ENCODE measurements at regions not wholly inside any gene's neighbourhood (a gene's known extent, or its start where the extent isn't known, plus 50 kb on each side); places are given as distances from the start of the nearest gene placed in this dataset.
A peak's percentile ranks its signal among the peaks of the same experiment; 100 is the strongest.

DNA sequence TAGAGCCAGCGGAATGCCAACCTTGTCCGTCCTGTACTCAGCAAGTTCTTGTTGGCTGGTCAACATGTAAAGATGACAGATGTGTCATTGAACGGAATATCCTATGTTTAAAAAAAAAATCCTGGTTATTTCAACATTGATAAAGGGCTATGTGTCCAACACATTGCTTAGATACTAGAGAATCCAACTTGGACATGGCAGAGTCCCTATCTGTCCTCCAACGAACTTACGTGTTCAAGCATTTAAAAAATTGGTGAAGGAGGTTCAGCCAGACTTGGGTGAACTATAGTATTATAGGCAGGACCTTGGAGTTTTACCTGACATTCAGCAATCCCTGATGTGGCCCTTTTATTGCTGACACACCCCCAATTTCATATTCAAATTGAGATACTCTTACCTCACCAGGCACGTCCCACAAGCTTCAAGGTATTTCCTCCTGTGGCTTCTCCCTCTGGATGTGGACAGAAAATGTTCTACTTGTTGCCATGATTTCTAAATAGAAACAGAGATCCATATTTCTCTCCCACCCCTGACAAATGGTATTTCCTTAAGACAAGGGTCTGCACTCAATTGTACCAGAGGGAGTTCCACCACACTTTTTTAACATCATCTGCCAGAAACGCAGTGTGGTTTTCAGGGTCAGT is 207.7 kb upstream of the TPM1 start:
- DNase-seq (ENCODE audit: low read depth): no peak

DNA sequence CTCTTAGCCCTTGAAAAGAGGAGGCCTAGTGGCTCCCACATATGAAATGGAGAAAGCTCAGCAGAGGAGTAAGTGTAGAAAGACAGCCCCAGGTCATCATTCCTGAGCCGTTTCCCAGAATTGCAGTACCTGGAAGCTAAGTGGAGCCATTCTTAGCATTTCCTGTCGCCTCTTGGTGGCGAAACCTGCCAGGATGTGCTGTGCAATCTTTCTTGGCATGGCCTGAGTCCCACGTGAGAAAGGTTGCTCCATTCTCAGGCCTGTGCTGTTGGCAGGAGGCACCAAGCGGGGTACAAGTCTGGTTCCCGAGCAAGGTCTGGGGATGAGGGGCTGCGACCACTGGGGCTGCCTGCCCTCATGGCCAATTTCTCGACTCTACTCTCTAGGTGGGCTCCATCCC is 207.2 kb upstream of the TPM1 start:
- no peak for DNase-seq (ENCODE audit: low read depth)

DNA sequence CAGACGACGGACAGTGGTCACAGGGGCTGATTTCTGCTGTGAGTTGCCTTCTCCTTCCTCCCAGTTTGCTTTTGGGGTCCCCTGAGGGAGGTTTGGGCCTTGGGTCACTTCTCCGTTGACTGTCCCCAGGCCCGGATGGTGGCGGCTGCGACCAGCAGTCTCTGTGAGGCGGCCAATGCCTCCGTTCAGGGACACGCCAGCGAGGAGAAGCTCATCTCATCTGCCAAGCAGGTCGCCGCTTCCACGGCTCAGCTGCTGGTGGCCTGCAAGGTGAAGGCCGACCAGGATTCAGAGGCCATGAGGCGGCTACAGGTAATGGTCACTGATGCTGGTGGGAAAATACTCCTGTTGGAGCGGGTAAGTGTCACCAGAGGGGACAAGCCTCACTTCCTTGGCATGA is 206.8 kb upstream of the TPM1 start:
- DNase-seq (ENCODE audit: low read depth): no peak

DNA sequence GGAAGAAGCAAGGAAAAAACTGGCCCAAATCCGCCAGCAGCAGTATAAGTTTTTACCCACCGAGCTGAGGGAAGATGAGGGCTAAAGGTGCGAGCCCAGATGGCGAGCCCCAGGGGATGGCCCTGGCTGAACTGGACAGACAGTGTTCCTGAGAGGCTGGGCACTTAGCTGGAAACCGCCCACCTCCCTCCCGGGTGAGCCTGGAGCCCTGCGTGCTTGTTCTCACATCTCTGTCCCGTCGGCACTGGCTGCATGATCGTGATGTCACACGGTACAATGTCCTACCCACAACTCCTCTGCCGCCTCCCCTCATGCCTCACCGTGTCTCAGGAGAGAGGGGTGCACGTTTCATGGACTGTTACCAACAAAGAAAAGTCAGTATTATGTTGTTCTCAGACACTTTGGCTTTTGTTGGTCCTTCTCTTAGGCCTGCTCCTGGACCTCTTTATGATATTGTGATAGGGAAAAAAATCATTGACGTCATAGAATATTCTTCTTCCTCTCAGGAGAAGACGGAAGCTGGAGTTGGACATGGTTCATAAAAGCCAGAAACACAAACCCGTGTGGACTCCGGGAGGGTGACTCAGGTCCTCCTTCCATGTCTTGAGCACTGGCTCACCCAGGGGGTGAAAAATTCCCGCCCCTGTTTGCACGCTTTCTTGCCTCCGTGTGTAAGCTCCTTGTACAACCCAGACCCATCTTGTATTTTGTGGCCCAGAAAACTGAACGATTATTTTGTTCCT is 201.8 kb upstream of the TPM1 start:
- DNase-seq (ENCODE audit: low read depth): no peak

DNA sequence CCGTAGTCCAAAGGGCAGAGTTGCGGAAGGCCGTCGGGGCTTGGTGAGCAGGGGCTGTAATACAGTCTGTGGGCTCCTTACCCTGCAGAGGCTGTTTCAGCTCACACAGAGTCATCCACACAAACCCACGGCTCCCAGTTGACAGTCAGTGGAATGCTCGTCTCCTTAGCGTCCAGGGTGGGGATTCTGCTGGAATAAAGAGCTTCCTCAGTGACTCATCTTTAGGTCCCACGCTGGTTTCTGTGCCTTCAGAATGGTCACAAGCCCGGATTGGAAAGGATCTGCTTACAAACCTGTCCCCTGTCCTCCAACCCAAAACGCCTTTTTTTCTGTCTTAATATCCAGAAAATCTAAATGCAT is 201.3 kb upstream of the TPM1 start:
- DNase-seq (ENCODE audit: low read depth): peak; percentile 39

DNA sequence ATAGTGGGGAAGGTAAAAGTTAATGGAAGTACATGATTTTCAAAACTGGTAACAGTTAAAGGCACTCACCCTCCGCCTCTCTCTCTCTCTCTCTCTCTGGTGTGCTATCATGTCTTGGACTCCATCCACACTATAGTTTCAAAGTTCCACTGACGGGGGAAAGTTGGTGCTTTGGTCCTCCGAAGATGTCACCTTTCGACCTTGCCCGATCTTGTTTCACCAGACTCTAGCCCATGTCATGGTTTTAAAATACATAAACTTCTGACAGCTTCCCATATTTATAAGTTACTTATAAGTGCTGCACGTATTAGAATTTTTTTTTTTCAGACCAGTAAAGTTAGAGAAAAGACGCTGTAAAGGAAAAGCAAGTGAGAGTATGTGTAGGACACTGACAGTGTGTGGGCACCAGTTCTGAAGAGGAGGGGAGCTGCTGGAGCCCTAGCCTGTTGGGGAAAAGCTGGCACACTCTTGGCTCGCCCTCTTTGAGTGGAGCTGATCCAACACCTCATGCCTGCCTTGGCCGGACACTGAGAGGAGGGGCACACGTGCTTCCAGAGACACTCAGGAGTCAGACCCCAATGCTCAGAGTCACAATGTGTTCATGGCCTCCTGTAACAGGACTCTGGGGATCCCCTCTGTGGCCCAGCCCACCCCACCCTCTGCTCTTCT is 200.5 kb upstream of the TPM1 start:
- DNase-seq (ENCODE audit: low read depth): no peak

DNA sequence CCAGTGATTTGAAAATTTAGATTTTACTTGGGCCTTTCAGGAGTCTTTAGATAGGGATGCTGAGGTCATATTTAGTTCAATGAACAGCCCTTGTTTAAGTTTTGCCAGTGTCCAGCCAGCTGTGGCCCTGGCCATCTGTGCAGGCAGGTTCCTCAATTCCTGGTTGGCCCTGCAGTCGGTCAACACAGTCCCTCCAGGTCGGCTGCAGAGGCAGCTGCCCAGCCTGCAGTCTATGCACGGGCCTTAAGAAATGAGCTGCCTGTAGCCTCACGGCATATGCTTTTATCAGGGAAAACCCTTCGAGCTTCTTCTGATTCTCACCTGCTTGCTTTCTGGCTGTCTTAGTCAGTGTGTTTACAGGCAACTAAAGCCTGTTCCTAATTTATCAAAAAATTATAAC is 199.2 kb upstream of the TPM1 start:
- DNase-seq (ENCODE audit: low read depth): no peak

DNA sequence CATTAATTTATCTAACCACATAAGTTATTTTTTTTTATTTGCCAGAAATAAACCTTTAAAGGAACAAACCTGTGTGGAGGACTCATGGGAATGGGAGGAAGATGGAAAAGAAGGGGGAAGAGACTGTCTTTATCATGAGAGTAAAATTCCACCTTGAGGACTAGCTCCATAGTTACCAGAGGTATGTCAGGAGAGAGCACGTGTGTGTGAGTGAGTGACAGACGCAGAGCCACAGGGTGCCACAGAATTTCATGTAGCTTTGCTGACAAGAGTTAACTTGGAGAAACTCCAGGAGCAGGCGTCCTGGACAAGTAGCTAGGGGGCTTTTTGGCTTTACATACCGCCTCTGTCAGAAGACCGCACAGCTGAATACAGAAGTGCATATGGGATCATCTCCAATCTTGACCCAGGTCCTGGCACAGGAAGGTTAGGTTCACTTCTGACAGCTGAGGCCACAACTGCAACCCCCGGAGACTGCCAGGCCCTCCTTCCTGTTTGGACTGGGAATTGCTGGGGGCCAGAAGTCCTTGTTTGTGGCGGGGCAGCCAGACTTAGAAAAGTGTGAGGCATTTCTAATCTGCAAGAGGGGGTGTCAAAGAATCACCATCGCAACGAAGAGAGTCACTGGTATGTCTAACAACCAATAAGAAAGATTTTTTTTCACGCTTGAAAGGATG is 197.8 kb upstream of the TPM1 start:
- no peak for DNase-seq (ENCODE audit: low read depth)

DNA sequence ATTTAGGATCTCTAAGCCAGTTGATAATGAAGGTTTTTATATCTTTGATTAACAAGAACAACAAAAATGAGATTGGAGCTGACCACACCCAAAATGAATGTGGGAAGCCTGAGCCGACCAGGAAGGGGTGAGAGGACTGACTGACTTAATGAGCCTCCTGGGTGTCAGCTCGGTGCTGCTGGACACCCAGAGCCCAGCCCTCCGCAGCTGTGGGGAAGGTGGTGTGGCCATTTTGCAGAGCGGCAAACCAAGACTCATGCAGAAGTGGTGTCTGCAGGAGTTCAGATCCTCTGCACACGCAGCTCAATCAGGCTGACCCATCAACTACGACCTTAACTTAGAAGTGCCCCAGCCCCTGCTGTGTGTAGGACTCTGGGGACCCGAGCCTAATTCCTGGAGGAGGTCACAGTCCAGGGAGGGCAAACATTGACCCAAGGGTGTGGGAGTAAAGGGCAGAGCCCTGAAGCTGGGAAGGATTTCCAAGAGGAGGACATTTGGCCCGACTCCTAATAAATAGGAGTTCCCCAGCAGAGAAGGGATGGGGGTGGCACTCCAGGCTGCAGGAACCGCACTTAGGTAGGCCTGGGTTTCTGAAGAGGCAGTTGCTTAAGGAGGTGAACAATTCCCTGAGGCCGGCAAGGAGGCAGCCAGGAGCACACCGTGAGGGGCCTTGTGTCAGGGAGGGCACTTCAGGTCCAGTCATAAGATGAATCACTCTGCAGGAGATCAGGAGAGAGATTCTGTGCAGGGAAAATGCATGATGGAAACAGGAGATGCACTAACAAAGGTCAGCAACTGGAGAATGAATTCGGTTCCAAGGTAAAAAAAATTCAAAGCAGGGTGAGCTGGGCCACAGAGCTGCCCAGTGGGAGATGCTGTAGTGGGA is 197.1 kb upstream of the TPM1 start:
- peak; percentile 91 for DNase-seq (ENCODE audit: low read depth)

DNA sequence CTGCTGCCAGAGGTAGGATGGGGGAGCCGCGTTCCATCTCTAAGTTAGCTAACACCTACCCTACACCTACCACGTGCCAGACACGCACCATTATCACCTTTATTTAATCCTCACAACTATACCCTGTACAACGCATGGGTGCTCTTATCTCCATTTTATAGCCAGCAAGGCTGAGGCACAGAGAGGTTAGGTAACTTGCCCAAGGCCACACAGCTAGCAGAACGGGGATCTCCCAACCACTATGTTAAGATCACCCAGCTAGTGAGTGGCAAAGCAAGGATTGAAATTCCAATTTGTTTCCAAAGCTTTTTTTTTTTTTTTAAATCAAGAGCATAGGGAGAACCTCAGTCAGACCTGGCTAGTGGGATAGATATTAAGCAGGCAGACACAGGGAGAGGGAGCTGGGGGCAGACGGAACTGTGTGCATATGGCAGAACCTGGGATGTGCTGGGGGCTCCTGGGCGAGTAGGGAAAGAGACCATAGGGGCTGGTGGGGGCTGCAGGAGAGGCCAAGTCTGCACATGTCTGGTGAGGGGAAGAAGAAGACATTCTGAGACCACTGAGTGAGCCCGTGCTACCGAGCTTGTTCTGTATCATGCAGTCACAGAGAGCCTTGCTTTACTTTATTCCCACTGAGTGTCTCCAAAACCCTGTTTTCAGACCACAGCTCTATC is 196.3 kb upstream of the TPM1 start:
- DNase-seq (ENCODE audit: low read depth): no peak

DNA sequence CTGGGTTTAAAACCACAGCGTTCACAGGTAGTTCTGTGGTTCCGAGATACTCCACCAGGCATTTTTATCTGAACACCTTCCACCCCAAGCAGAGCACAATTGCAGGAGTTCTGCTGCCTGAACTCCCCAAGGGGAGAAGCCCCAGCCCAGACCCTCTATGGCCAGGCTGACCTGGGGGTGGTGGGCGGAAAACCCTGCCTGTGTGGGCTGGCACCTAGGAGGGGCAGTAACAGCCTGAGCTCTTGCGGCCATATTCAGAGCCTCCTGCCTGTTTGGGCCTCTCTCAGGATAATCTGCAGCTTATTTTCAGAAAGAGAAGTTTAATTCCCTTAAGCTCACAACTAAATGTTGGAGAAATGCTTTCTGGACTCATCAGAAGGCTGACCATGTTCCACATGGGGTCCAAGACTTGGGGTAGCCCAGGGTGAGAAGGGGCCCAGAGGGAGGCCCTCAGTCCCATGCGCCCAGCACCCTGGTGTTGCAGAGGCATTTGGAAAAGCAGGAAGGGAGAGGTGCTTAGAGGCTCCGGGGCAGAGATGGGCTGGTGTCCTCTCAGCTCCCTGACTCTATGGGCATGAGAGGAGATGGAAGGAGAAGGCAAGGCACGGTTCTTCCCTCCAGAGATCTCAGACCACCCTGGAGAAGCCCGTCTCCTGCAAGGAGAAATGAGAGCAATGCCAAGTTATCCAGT is 195.6 kb upstream of the TPM1 start:
- no peak for DNase-seq (ENCODE audit: low read depth)

DNA sequence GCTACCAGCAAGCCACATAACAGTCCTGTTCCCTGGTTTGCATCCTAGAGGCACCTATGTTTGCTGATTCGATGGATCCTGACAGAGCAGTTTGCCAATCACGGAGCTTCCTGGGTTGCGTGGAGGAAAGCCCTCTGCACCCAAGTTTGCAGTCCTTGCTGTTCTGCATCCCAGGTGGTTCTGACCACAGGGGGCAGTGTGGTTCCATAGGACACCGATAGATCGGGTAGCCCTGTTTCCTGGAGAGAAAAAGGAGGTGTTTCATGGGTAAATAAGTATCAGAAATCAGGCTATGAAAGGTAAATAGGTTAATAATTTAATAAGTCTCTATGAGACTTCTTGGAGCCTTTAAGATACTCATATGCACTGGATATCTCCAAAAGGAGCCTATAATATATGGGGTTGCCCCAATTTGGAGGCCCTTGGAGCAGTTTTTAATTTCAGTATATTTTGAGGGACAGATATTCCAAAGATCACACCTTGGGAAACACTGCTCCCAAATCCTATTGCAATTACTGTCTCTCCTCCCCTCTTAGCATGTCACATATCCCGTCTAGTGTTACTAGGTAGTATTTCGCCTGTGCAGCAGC is 194.6 kb upstream of the TPM1 start:
- peak; percentile 66 for DNase-seq (ENCODE audit: low read depth)

DNA sequence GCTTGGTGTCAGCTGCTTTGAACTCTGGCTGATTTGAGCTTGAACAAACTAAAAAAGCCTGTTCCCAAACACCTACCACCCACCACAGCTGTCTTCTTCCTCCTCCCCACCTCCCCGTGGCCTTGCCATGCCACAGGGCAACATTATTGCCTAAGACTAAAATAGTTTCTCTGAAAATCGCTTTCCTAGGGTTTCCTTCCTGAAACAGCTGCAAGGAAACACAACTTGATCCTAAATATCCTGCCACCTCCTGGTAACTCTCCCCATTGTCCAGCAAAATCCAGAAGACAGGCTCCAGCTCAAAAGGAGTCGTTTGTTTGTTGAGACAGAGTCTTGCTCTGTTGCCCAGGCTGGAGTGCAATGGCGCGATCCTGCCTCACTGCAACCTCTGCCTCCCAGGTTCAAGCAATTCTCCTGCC is 193.9 kb upstream of the TPM1 start:
- peak; percentile 48 for DNase-seq (ENCODE audit: low read depth)

DNA sequence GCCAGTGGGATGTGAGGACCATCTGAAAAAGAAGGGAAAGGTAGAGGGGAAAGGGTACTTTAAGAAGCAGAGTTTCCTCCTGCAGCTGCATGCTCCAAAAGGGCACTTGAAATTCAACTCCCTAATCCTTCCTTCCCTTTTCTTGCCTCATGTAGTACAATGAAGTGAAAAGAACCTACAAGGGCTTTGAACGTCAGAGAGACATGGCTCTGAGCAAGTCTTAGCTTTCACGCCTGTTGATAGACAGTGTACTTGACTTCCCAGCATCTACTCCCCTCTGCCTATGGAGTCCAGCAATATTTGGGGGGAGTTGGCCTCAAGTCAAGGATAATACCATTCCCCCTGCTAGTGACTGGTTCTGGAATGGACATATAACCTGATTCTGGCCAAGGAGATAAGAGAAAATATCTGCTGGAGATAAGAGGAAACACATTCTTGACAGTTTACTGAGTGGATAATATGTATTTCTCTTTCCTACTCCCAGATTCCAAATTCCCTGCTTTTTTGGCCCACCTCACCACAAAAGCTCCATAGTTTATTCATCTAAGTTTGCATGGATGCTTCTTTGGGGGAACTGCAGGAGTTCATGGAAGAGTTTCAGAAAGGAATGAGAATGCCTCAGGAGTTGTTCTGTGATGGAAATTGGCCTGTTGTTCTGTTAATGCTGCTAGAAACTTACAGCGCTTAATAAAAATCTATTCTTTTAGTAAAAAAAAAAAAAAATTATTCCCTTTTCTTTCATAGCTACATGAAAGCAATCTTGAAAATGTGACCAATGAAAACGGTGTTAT is 193.0 kb upstream of the TPM1 start:
- no peak for DNase-seq (ENCODE audit: low read depth)

DNA sequence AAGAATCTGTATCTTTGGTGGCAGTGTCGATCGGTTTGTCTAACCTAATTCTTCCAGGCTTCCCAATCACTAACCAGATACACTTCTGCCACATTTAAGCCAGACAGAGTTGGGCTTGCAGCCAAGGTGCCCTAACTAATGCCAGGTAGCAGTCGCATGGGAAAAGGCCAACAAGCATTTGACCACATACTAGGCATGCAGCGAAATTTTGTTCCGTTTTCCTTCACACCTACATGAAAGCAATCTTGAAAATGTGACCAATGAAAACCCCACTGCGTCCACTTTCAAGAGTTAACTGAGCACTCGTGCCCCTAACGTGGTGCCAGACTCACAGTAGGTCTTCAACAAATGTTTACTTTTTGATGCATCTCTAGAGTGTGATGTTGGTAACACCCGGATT is 192.2 kb upstream of the TPM1 start:
- DNase-seq (ENCODE audit: low read depth): peak; percentile 63

DNA sequence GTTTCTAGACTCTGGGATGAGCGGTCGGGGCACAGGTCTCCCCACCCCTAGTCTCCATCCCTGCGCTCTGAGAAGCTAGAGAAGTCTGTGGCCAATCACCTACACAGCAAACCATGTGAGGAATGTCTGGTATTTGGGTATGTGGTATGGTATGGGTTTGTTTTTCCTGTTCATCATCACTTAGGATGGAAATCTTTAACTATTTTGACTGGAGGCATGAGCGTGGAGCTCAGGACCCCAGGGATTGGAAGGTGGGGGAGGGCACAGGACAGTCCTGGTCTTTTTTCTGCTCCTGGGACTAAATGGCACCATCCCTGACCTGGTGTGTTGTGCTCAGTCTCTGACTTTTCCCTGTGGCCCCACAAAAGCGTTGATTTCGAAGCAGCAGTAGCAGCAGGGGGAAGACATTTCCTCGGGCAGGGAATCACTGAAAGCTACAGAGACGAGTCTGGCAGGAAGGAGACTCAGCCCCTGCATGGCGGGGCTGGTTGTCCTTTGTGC is 191.7 kb upstream of the TPM1 start:
- DNase-seq (ENCODE audit: low read depth): peak; percentile 95

DNA sequence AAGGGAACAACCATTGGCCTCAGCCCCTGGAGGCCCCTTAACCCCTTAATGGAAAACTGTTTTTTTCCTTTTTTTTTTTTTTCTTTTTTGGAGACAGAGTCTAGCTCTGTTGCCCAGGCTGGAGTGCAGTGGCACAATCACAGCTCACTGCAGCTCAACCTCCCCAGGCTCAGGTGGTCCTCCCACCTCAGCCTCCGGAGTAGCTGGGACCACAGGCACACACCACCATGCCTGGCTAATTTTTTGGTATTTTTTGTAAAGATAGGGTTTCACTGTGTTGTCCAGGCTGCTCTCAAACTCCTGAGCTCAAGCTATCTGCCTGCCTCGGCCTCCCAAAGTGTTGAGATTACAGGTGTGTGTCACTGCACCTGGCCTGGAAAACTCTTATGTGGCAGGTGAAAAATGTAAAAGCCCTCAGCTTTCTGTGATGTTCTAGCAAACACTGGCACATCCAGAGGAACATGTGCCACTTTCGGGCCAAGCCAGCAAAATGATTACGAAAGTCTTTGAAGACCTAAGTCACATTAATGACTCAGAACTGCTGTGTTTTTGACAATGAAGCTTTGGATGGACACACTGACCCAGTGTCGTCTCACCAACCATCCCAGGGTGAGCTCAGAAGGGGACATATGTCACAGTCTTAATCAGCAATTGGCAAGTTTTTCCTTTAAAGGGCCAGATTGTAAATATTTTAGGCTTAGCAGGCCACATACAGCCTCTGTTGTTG is 189.3 kb upstream of the TPM1 start:
- peak; percentile 47 for DNase-seq (ENCODE audit: low read depth)

DNA sequence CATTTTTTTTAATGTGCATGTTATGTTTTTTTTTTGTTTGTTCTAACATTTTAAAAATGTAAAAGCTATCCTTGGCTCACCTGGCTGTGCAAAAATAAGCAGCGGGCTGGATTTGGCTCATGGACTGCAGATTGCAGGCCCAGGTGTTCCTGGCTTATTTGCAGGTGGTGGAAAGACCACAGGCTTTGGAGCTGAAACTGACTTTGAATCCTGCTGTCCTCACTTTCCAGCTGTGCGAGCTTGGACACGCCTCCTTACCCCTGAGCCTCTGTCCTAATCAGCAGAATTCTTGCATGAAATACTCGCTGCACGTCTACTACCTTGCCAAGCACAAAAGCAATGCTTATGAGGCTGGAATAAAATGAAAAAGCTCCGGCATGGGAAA is 188.7 kb upstream of the TPM1 start:
- no peak for DNase-seq (ENCODE audit: low read depth)

Measured in M059J (cell line).